ENCODE measurements at regions not wholly inside any gene's neighbourhood (a gene's known extent, or its start where the extent isn't known, plus 50 kb on each side); places are given as distances from the start of the nearest gene placed in this dataset.
"Not testable (repeated sequence)": the region's sequence is repeated elsewhere in the genome, so short reads cannot be mapped to it uniquely, and the experiment has no call there.

GRCh38 chr2:131828633-131829455 lies 301.2 kb downstream of the CCDC74A start:
- not testable (repeated sequence) for DNase-seq

DNA sequence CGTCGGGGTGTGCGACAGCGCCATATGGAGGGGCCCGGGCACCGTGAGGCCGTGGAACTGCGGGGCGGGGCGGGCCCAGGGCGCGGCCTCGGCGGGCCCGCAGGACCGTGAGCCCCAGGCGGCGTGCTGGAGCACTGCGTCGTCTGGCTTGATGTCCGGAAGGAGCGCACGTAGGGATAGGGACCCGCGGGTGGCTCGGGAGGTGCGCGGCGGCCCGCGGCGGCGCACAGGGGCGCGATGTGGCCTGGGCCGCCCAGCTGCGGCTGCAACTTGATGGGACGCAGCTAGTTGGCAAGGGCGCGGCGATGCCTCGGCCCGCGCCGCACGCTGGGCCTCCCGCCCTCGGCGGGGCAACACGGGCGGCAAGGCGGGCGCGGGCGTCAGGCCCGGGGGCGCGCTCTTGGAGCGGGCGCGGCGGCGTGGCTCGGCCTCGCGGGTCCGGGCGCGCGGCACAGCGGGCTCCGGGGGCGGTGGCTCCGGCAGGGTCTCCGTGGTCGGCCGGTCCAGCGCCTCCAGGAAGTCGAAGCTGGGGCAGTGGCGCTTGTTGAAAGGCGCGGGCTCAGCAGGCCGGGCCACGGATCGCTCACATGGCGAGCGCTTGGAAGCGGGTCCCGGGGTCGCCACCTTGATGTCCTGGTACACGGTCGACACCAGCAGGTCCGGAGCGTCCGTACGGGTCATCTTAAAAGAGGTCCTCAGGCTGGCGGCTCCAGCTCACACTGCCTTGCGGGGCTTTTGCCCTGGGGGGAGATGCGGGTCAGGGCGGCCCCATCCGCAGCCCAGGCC lies 302.0 kb downstream of the CCDC74A start:
- DNase-seq = peak; percentile 12

DNA sequence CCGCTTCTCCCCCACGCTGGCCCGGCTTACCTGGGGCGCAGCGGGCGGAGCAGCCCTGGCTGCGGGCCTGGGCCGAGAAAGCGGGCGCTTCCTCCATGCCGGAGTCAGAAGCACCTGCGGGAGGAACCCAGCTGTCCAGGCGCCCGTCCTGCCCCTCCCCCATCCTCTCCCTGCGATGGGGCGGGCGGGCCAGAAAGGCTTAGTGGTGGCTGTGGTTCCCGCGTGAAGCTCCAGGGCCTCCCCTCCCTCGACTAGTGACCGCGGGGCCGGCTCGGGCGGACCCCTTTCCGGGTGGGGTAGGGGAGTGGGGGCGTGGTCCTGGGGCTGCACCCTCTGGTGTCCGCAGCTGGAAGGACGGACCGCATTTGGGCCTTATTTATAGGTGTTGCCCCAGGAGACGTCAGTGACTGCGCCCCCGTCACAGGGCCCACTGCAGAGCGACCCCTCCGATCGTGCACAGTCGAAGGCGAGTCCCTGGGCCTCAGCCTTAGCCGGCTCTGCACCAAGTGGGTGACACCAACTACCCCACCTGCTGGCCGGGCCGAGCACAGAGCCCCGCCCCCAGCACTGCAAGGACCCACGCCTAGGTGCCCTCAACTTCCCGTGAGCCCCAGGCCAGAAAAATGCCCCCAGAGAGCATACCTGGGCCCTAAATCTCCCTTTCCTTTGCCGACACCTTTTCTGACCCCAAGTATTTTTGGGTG lies 302.7 kb downstream of the CCDC74A start:
- peak; percentile 2 for DNase-seq

DNA sequence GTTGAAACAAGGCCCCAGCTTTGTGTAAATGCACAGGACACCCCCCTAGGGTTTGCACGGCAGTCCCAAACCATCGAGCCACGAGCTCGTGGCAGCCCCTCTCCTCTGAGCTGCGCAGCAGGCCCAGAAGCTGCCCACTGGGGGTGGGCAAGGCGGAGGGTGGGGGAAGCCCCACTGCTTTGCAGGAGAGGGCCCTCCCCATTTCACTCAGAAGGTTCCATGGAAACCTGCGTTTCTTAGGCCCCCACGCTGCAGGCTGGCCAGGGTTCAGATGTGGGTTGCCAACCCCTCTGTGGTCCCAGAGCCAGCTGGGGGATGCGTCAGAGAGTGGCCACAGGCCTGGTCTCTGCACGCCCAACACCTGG lies 303.2 kb downstream of the CCDC74A start:
- not testable (repeated sequence) for DNase-seq

DNA sequence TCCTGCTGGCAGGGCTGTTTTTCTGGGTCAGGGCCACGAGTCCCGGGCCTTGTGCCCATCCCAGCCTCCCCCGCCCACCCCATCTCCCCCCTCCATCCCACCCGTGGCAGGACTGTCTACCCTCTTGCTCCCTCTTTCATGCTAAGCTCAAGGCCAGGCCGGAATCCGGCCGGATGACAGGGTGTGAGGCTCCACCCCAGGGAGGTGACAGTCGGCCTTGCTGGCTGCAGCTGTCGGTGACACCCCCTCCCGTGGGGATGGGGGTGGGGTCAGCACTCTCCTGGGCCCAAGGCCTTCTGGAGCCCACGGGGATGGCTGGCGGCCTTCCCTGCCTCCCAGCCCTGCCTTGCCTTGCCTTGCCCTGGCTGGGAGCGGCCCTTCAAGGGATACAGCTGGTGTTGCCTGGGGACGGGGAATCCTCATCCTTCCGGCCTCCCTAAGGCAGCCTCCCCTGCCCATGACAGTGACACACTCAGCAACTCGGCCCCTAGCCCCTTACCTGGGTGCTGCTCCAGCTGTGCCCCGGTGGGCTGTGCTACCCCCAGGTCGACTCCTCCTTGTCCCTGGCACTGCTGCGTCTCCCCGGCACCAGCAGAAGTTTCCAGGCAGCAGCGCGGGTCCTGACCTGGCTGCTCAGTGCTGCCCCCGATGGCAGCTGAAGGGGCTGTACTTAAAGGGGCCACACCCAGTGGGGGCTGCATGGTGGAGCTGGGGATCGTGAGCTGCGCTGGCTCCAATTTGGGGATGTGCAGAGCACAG lies 303.9 kb downstream of the CCDC74A start:
- DNase-seq = peak; percentile 9

- not testable (repeated sequence) for DNase-seq
Measured at GRCh38 chr2:131832209-131832780, 304.6 kb downstream of the CCDC74A start.

GRCh38 chr2:131832917-131833316 lies 305.2 kb downstream of the CCDC74A start:
- DNase-seq = not testable (repeated sequence)

DNA sequence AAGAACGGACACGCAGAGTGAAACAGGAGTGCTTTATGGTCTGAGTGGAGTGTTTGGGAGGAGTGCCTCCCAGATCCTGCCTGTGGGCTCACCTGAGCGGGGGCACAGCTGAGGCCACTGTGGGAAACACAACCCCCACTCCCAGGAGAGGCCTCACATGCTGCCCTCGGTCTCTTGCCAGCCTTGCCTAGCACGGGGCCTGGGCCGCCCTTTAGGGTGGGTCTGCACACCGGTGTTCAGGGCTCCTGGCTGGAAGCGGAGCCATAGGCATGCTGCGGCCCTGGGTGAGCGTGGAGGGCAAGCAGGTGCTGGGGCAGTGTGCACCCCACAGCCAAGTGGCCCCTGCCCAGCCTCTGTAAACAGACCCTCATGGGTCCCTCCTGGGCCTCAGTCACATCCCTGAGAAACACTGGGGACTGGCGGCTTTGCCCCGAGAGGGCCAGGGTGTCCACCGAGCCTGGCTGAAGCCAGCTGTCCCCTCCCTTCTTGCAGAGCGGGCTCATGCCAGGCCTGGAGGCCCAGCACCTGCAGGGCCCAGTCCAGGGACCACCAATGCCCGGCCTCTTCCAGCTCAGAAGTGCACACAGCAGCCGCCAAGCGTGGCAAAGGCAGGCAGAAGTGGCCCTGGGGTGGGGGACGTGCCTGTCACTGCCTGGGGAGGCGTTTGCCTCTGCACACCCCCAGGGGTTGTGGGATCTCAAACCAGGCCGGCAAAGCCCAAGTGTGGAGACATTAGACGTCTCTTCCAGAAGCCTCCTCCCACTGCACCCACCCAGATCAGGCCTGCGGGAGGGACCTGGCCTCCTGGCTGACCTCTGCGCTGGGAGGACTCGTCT lies 305.9 kb downstream of the CCDC74A start:
- not testable (repeated sequence) for DNase-seq

GRCh38 chr2:131834203-131835020 lies 306.7 kb downstream of the CCDC74A start:
- not testable (repeated sequence) for DNase-seq

DNA sequence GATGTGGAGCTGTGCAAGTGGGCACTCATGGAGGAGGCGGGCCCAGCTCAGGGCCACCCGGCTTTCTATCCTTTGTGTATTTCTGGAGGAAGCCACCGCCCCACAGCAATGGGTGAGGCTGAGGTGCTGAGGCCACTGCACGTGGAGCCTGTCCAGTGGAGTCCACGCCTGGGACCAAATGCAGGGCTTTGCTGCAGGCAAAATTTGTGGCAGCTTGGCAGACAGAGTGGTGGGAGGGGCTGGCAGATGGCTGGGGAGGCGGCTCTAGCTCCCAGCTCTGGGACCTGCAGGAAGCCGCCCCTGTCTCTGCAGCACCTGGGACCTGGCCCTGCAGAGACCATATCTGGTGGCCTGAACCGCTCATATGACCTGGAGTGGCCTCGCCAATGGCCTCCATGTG lies 307.3 kb downstream of the CCDC74A start:
- not testable (repeated sequence) for DNase-seq

DNA sequence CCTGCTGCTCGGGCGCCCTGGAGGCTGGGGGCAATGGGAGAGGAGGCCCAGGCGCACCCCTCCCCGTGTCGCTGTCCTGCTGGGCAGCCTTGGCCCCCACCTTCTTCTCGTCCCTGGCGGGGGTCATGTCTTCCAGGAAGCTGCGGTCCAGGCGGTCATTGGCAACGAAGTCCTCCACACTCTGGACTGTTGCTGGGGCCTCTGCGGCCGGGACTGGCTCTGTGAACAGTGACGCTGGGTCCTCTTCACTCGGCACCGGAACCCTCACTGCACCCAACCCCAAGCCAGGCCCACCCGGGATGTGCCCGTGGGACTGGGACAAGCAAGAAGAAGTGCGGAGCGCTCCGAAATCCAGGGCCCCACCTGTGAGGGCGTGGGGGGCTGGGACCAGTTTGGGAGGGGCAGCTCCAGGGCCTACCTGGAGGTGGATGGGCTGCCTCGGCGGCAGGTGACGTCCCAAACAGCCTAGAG lies 308.0 kb downstream of the CCDC74A start:
- no peak for DNase-seq

DNA sequence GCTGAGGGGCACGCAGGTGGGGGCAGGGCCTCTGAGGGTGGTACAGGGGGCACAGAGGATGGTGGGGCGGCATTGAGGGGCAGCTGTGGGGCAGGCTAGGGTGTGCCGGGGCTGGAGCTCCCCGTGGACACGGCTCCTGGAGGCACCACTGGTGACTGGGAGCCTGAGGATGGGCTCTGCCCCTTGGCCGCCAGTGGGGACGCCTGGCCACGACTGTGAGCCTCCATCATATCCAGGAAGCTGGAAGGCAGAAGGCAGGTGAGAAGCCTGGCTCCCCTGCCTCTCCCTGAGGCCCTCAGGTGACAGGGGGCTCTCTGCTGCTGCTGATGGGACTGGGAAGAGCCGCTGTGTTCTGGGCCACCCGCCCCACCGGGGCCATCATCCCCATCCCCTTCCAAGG lies 308.4 kb downstream of the CCDC74A start:
- DNase-seq = not testable (repeated sequence)

GRCh38 chr2:131844044-131844443 lies 316.4 kb downstream of the CCDC74A start:
- not testable (repeated sequence) for DNase-seq

DNA sequence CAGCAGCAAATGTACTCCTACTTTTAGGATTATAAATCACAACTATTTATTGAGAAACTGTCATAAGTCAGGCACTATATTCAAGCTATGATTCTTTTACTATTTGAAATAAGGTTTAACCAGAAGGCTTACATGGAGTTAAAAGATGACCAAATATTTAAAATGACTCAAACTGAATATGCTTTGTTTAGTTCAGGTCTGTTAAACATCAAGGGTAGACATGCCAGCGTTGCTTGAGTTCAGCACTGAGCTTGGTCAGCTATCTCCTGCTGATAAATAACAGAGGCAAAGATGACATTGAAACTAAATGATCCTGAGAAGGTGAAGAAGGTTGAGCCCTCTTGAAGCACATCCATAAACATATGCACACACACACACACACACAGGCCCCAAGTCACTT lies 305.6 kb downstream of the ANKRD30BL start:
- DNase-seq = not testable (repeated sequence)

DNA sequence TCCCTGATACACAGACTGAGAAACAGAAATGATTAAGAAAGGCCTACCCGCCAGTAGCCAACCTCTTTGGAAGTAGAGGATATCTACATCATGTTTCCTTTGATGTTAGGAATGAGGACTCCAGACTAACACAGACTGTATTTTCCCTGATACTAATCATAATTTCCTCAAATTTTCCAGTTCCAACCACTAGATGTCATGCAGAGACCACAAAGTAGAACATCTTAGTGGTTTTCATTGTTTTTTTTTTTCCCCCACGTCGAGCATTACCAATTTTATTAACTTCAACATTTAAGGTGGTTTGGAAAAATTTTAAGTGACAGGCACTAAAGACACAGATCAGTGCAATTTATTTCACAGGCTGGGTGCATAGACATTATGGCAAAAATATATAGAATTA lies 303.6 kb downstream of the ANKRD30BL start:
- peak; percentile 46 for DNase-seq
